Putamen (tissue), 1 donor: ENCODE measurements at regions not wholly inside any gene's neighbourhood (a gene's known extent, or its start where the extent isn't known, plus 50 kb on each side); places are given as distances from the start of the nearest gene placed in this dataset.
A peak's percentile ranks its signal among the peaks of the same experiment; 100 is the strongest.

Source experiments
- DNase-seq: peaks from one replicate; pipeline ENCODE4 v3.0.0-alpha.2; 2016; ENCODE audit warnings: low spot score

GRCh38 chr6:165751486-165751885, 88.4 kb upstream of the PDE10A start:
- DNase-seq: no peak

GRCh38 chr6:165749163-165749562, 86.1 kb upstream of the PDE10A start:
- no peak for DNase-seq

- no peak for DNase-seq
Measured at GRCh38 chr6:165748390-165748789, 85.3 kb upstream of the PDE10A start.

- DNase-seq: no peak
Measured at GRCh38 chr6:165747963-165748362, 84.9 kb upstream of the PDE10A start.

GRCh38 chr6:165746331-165746730, 83.3 kb upstream of the PDE10A start:
- DNase-seq: no peak

GRCh38 chr6:165745492-165745891, 82.5 kb upstream of the PDE10A start:
- DNase-seq: no peak

GRCh38 chr6:165744555-165745228, 81.7 kb upstream of the PDE10A start:
- no peak for DNase-seq

GRCh38 chr6:165743366-165743898, 80.4 kb upstream of the PDE10A start:
- DNase-seq: no peak

- peak; percentile 57 for DNase-seq
Measured at GRCh38 chr6:165742047-165742446, 79.0 kb upstream of the PDE10A start.

GRCh38 chr6:165737396-165737795, 74.4 kb upstream of the PDE10A start:
- DNase-seq: no peak

GRCh38 chr6:165735065-165735464, 72.0 kb upstream of the PDE10A start:
- no peak for DNase-seq

GRCh38 chr6:165733489-165733791, 70.4 kb upstream of the PDE10A start:
- DNase-seq: peak; percentile 64

- no peak for DNase-seq
Measured at GRCh38 chr6:165732696-165733488, 69.9 kb upstream of the PDE10A start.

- DNase-seq: no peak
Measured at GRCh38 chr6:165729307-165729936, 66.4 kb upstream of the PDE10A start.

- DNase-seq: no peak
Measured at GRCh38 chr6:165728216-165728615, 65.2 kb upstream of the PDE10A start.

GRCh38 chr6:165726965-165727381, 63.9 kb upstream of the PDE10A start:
- DNase-seq: no peak

- DNase-seq: no peak
Measured at GRCh38 chr6:165726290-165726875, 63.3 kb upstream of the PDE10A start.

- DNase-seq: no peak
Measured at GRCh38 chr6:165725201-165725600, 62.2 kb upstream of the PDE10A start.

- no peak for DNase-seq
Measured at GRCh38 chr6:165723326-165723725, 60.3 kb upstream of the PDE10A start.

GRCh38 chr6:165722022-165722421, 59.0 kb upstream of the PDE10A start:
- no peak for DNase-seq

GRCh38 chr6:165721356-165721755, 58.3 kb upstream of the PDE10A start:
- no peak for DNase-seq

GRCh38 chr6:165718491-165718891, 55.5 kb upstream of the PDE10A start:
- DNase-seq: no peak
